Activated CD8-positive, alpha-beta memory T cell treated with anti-CD3 and anti-CD28 coated beads for 36 hours (primary cell): ENCODE measurements at regions not wholly inside any gene's neighbourhood (a gene's known extent, or its start where the extent isn't known, plus 50 kb on each side); places are given as distances from the start of the nearest gene placed in this dataset.
"Not testable (repeated sequence)": the region's sequence is repeated elsewhere in the genome, so short reads cannot be mapped to it uniquely, and the experiment has no call there.

Experiments
- CTCF ChIA-PET: fragments of 350-600 bp; sonication (Branson Sonifier 250); formaldehyde crosslinking; loops from one replicate; lab custom pipeline; 2021; ENCODE audit warnings: antibody characterized with exemption; lab: Charles Lee
- POLR2A ChIA-PET: fragments of 350-600 bp; sonication (Branson Sonifier 250); formaldehyde crosslinking; loops from one replicate; lab custom pipeline; 2021; ENCODE audit warnings: antibody characterized with exemption; lab: Charles Lee

- POLR2A ChIA-PET, result no interaction called here
- CTCF ChIA-PET, result no interaction called here
Measured at GRCh38 chrX:55326985-55327384, 62.3 kb upstream of the PAGE3 start.

GRCh38 chrX:55335296-55335695 lies 70.6 kb upstream of the PAGE3 start:
- CTCF ChIA-PET, result no interaction called here

GRCh38 chrX:55336176-55336575 lies 71.5 kb upstream of the PAGE3 start:
- ChIA-PET CTCF (no interaction called here), POLR2A (no interaction called here)

More at GRCh38 chrX:55335296-55335695, 70.6 kb upstream of the PAGE3 start:
- POLR2A ChIA-PET, result no interaction called here

GRCh38 chrX:55340896-55341433 lies 76.2 kb upstream of the PAGE3 start:
- POLR2A ChIA-PET, result no interaction called here
- CTCF ChIA-PET, result no interaction called here

GRCh38 chrX:55342533-55343501 lies 78.1 kb upstream of the PAGE3 start:
- ChIA-PET CTCF (interaction anchor here (1.2 kb wide), 1 partner anchor 208 kb away, joined by 5 read pairs; no protein-coding TSS in a partner anchor), POLR2A (no interaction called here)

GRCh38 chrX:55356609-55357008 lies 91.9 kb upstream of the PAGE3 start:
- ChIA-PET POLR2A (no interaction called here), CTCF (no interaction called here)

- POLR2A ChIA-PET, result no interaction called here
- CTCF ChIA-PET, result no interaction called here
Measured at GRCh38 chrX:55357236-55357635, 92.5 kb upstream of the PAGE3 start.

- ChIA-PET POLR2A (no interaction called here), CTCF (no interaction called here)
Measured at GRCh38 chrX:55379396-55379795, 72.5 kb upstream of the MAGEH1 start.

GRCh38 chrX:55389376-55389775 lies 62.6 kb upstream of the MAGEH1 start:
- POLR2A ChIA-PET, result no interaction called here

GRCh38 chrX:55396836-55397235 lies 55.1 kb upstream of the MAGEH1 start:
- POLR2A ChIA-PET, CTCF ChIA-PET: not testable (repeated sequence)

More at GRCh38 chrX:55389376-55389775, 62.6 kb upstream of the MAGEH1 start:
- CTCF ChIA-PET, result no interaction called here
